ENCODE measurements at regions not wholly inside any gene's neighbourhood (a gene's known extent, or its start where the extent isn't known, plus 50 kb on each side); places are given as distances from the start of the nearest gene placed in this dataset.

DNA sequence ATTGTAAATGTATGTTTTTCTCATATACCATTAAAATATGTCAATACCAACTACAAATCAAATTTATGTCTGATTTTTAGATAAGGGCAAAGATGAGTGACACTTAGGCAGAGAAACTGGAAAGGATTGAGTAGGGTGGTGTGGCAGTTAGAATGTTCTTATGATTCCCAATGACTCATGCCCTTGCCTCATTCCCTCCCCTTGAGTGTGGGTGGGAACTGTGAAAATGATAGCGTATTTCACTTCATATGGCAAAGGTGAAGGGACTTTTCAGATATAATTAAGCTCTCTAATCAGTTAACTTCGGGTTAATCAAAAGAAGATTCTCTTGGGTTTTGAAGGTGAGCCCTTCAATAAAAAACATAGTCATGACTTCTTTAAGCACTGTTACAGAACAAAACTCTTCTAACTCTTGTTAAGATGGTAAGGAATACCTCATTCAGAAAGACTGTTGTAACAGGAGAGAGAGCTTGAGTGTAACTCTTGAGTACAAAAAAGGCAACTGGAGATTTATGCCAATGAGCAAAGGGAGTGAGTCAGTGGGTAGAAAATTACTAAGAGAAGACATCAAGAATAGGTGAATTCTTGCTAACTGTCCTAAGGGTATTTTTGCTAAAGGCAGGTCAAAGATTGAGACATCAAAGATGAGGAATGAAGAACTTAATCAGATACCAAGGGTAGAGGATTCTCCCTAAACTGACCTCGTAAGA is 329.5 kb downstream of the KCTD8 start:
- Mint-ChIP-seq H3K36me3 (no peaks in the 10 kb centered on the region), H3K4me1 (no peaks in the 10 kb centered on the region), H3K27ac (no peak overlapping the region), H3K4me3 (no peak overlapping the region), H3K9me3 (no peaks in the 10 kb centered on the region), H3K27me3 (no peaks in the 10 kb centered on the region)
- no peak for ATAC-seq (ENCODE audit: low read depth)
- DNase-seq (ENCODE audit: low spot score in 2 of 2): no peak

DNA sequence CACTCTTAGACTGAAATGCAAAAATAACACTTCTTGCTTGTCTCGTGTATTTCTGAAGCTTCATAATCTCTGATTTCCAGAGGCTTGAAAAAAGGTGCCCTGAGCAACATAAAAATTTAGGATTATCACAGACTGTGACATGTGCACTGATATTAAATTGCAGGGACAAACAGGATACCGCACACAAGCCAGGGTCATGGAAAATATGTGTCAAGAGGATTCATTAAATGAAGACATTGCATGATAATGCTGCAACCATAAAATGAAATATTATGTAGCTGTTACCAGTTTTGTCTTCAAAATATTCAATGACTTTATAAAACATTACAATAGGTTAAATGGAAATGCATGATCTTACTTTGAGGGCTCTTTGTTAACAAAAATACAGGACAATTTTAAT is 328.0 kb downstream of the KCTD8 start:
- H3K27me3 Mint-ChIP-seq: no peaks in the 10 kb centered on the region

DNA sequence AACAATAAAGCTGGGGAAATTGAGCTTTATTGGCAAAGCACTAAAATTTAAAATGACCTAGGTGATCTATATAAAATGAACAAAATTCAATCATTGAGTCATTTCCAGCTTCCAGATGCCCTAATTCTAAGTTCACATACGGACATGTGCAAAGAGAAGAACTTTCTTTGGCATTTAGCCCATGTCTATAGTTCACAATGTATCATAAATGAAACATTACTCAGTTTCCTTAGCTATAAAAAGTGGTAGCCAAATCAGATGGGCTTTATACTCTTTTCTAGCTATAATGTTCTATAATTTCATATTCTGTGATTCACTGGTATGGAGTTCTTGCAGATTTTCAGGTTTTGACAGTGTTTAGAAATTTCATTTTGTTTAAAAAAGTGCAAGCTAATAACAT is 327.4 kb downstream of the KCTD8 start:
- H3K9me3 Mint-ChIP-seq: no peaks in the 10 kb centered on the region
- no peaks in the 10 kb centered on the region for H3K36me3 Mint-ChIP-seq
- DNase-seq (ENCODE audit: low spot score in 2 of 2) (no peak), ATAC-seq (ENCODE audit: low read depth) (no peak)
- no peaks in the 10 kb centered on the region for H3K27me3 Mint-ChIP-seq
- no peaks in the 10 kb centered on the region for H3K4me1 Mint-ChIP-seq
- no peak overlapping the region for H3K4me3 Mint-ChIP-seq
- no peak overlapping the region for H3K27ac Mint-ChIP-seq

More for the DNA sequence above, 328.0 kb downstream of the KCTD8 start:
- Mint-ChIP-seq H3K36me3 (no peaks in the 10 kb centered on the region), H3K4me1 (no peaks in the 10 kb centered on the region), H3K4me3 (no peak overlapping the region), H3K27ac (no peak overlapping the region), H3K9me3 (no peaks in the 10 kb centered on the region)
- DNase-seq (ENCODE audit: low spot score in 2 of 2): no peak
- ATAC-seq (ENCODE audit: low read depth): no peak
